GM12878 (cell line): ENCODE measurements at regions not wholly inside any gene's neighbourhood (a gene's known extent, or its start where the extent isn't known, plus 50 kb on each side); places are given as distances from the start of the nearest gene placed in this dataset.

Source experiments
- ATAC-seq: fragments of 200-7000 bp; cut with Tn5 transposase; 3 replicates; pipeline ENCODE4 v1.9.1; 2020; ENCODE audit warnings: mild to moderate bottlenecking, moderate library complexity
- BruUV-seq: library from RNA; stranded (reverse); fragments of 400-500 nt; replicated peaks from 2 replicates; lab custom pipeline; 2021; lab: Mats Ljungman, UMichigan
- CTCF ChIA-PET: fragments of 300-600 bp; sonication (Branson Sonifier 250); formaldehyde crosslinking; extraction: SDS; loops from one replicate; lab custom pipeline; 2021; ENCODE audit warnings: inconsistent platforms; lab: Yijun Ruan, JAX
- POLR2A ChIA-PET: fragments of 350-600 bp; formaldehyde crosslinking; extraction: SDS; loops from one replicate; lab custom pipeline; 2021; ENCODE audit warnings: inconsistent platforms; lab: Charles Lee
- RAD21 ChIA-PET: fragments of 300-600 bp; sonication (Branson Sonifier 250); formaldehyde crosslinking; loops from one replicate; lab custom pipeline; 2023; ENCODE audit warnings: antibody characterized with exemption; ENCODE audit not compliant: unreplicated experiment; lab: Charles Lee
- SMC1A ChIA-PET: fragments of 300-600 bp; sonication (Branson Sonifier 250); formaldehyde crosslinking; loops from one replicate; lab custom pipeline; 2023; ENCODE audit not compliant: unreplicated experiment, uncharacterized antibody; lab: Charles Lee
- DNase-seq: peaks from one replicate; pipeline ENCODE4 v3.0.0-alpha.2; 2011; ENCODE audit warnings: low read depth, low spot score
- FAIRE-seq: peaks from 3 replicates; lab custom pipeline; 2011; peaks lifted over from hg19 to GRCh38; lab: Jason Lieb, UNC
- H2AFZ ChIP-seq: 2 replicates; pipeline ENCODE4 v1.6.0; 2011; ENCODE audit warnings: low read depth, low read length, control low read depth; ENCODE audit not compliant: control insufficient read depth
- H3K27ac ChIP-seq: 2 replicates; pipeline ENCODE4 v1.5.1; 2011; ENCODE audit warnings: control low read depth; ENCODE audit not compliant: control insufficient read depth, insufficient read depth
- H3K27me3 ChIP-seq, 2 experiments: replicated peaks in 1 of 2; 2 replicates each; pipeline versions ENCODE4 v1.6.0 to v1.6.1; 2011; ENCODE audit warnings: low read length in 1 of 2; ENCODE audit not compliant: control insufficient read depth in 2 of 2, insufficient read depth in 2 of 2
- H3K36me3 ChIP-seq, 2 experiments: 2 replicates each; pipeline ENCODE4 v1.5.1; 2011; ENCODE audit warnings: low read length in 1 of 2; ENCODE audit not compliant: control insufficient read depth in 2 of 2, insufficient read depth in 2 of 2
- H3K4me1 ChIP-seq: 2 replicates; pipeline ENCODE4 v1.6.1; 2011; ENCODE audit warnings: mild to moderate bottlenecking, low read length, moderate library complexity, mixed read lengths; ENCODE audit not compliant: control insufficient read depth, insufficient read depth
- H3K4me2 ChIP-seq: 2 replicates; pipeline ENCODE4 v1.6.0; 2011; ENCODE audit warnings: control low read depth; ENCODE audit not compliant: control insufficient read depth, insufficient read depth
- H3K4me3 ChIP-seq: fragments of 200-600 bp; sonication (generic); 2 replicates; pipeline ENCODE4 v1.5.1; 2016
- H3K79me2 ChIP-seq: 2 replicates; pipeline ENCODE4 v1.6.0; 2011; ENCODE audit warnings: low read length; ENCODE audit not compliant: control insufficient read depth, insufficient read depth
- H3K9ac ChIP-seq: 2 replicates; pipeline ENCODE4 v1.8.0; 2011; ENCODE audit warnings: low read length, control low read depth, mixed read lengths; ENCODE audit not compliant: control insufficient read depth, insufficient read depth
- H3K9me3 ChIP-seq: replicated peaks from 3 replicates; pipeline ENCODE4 v1.5.1; 2011; ENCODE audit warnings: mild to moderate bottlenecking, low read length; ENCODE audit not compliant: control insufficient read depth, insufficient read depth
- H4K20me1 ChIP-seq: 2 replicates; pipeline ENCODE4 v1.6.0; 2011; ENCODE audit not compliant: control insufficient read depth, insufficient read depth
- CHD1 ChIP-seq: IDR thresholded peaks from 2 replicates; pipeline ENCODE4 v1.6.1; 2012; ENCODE audit warnings: low read depth, low read length, improper control_type of control experiment
- NFYA ChIP-seq: IDR thresholded peaks from 2 replicates; pipeline ENCODE4 v1.6.1; 2011; ENCODE audit warnings: low read depth, mild to moderate bottlenecking, low read length, improper control_type of control experiment, borderline replicate concordance
- SREBF2 ChIP-seq: IDR thresholded peaks from 2 replicates; pipeline ENCODE4 v1.6.1; 2012; ENCODE audit warnings: mild to moderate bottlenecking, low read length
- TAF1 ChIP-seq: IDR thresholded peaks from 2 replicates; pipeline ENCODE4 v1.6.1; 2011; ENCODE audit warnings: mild to moderate bottlenecking, low read depth, low read length, borderline replicate concordance
- TCF12 ChIP-seq: IDR thresholded peaks from 2 replicates; pipeline ENCODE4 v1.6.1; 2011; ENCODE audit warnings: low read depth, mild to moderate bottlenecking, low read length
- TCF7 ChIP-seq: IDR thresholded peaks from 2 replicates; pipeline ENCODE4 v1.6.1; 2014; ENCODE audit warnings: antibody characterized with exemption, borderline replicate concordance
- WGBS: methylation state at CpG from one replicate; pipeline ENCODE4 v1.1.6; 2016; ENCODE audit warnings: low lambda C conversion rate; ENCODE audit not compliant: insufficient replicate concordance, insufficient coverage; ENCODE audit errors: missing lambda C conversion rate; 5-methylcytosine and 5-hydroxymethylcytosine counted together
- in situ Hi-C: fragments of 300-500 bp; cut with MboI; formaldehyde crosslinking; loops from 9 replicates; pipeline ENCODE4 v1.14.3; 2018; ENCODE audit warnings: mixed read lengths
- intact Hi-C: fragments of 100-400 bp; cut with micrococcal nuclease; formaldehyde crosslinking; loops from one replicate; pipeline ENCODE4 v1.14.2; 2022; ENCODE audit not compliant: unreplicated experiment
- TF ChIP-seq, protein P1 (sequence below): fragments of 450-650 bp; IDR thresholded peaks from 2 replicates; pipeline ENCODE4 v1.6.1; 2017; ENCODE audit warnings: mild to moderate bottlenecking, moderate library complexity
- TF ChIP-seq, protein P2 (sequence below): IDR thresholded peaks from 2 replicates; pipeline ENCODE4 v1.6.1; 2011; ENCODE audit warnings: borderline replicate concordance, low read depth, mild to moderate bottlenecking, moderate library complexity, low read length; ENCODE audit not compliant: insufficient read depth, poor library complexity, severe bottlenecking
- TF ChIP-seq, protein P3 (sequence below): IDR thresholded peaks from 2 replicates; pipeline ENCODE4 v1.6.1; 2012; ENCODE audit warnings: low read depth, low read length, improper control_type of control experiment
- TF ChIP-seq, protein P4 (sequence below): fragments of 450-650 bp; formaldehyde crosslinking; IDR thresholded peaks from 2 replicates; pipeline ENCODE4 v1.4.0; 2020; ENCODE audit warnings: mild to moderate bottlenecking, moderate library complexity

DNA sequence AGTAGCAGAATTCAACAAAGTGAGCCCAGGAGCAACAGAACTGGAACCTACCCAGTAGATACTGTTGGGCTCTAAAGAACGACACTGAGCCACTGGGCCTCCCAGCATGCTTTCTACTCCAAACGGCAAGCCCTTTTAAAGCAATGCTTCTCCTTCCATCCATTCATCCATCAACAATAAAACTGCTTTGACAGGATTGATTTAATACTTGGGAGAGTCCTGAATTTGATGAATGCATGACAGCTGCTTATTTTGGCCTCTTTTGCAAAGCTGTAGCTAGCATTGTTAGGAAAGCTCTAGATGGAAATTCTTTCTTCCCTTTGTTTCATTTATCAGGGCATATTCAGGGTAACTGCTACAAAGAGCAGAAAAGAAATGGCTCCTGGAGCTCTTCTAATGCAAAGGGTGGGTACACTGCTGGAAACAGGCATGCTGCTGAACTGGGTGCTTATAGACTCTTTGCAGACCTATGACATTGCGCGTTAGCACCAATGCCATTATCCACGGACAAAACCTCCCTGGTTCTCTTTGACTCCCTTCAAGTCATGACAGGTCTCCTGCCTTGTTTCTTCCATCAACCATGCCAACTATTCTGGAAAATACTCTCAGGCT lies 138.4 kb upstream of the HNRNPA3 start:
- no peak overlapping the region for H3K27ac ChIP-seq
- no peak overlapping the region for H3K4me3 ChIP-seq
- H3K79me2 ChIP-seq = no peaks in the 10 kb centered on the region
- H2AFZ ChIP-seq = no peak overlapping the region
- no peaks in the 10 kb centered on the region for H3K27me3 ChIP-seq
- no peak for TF ChIP-seq TAF1
- TF ChIP-seq TCF7 = no peak
- no peak for TF ChIP-seq NFYA
- TF ChIP-seq CHD1 = no peak
- TF ChIP-seq, protein P1, sequence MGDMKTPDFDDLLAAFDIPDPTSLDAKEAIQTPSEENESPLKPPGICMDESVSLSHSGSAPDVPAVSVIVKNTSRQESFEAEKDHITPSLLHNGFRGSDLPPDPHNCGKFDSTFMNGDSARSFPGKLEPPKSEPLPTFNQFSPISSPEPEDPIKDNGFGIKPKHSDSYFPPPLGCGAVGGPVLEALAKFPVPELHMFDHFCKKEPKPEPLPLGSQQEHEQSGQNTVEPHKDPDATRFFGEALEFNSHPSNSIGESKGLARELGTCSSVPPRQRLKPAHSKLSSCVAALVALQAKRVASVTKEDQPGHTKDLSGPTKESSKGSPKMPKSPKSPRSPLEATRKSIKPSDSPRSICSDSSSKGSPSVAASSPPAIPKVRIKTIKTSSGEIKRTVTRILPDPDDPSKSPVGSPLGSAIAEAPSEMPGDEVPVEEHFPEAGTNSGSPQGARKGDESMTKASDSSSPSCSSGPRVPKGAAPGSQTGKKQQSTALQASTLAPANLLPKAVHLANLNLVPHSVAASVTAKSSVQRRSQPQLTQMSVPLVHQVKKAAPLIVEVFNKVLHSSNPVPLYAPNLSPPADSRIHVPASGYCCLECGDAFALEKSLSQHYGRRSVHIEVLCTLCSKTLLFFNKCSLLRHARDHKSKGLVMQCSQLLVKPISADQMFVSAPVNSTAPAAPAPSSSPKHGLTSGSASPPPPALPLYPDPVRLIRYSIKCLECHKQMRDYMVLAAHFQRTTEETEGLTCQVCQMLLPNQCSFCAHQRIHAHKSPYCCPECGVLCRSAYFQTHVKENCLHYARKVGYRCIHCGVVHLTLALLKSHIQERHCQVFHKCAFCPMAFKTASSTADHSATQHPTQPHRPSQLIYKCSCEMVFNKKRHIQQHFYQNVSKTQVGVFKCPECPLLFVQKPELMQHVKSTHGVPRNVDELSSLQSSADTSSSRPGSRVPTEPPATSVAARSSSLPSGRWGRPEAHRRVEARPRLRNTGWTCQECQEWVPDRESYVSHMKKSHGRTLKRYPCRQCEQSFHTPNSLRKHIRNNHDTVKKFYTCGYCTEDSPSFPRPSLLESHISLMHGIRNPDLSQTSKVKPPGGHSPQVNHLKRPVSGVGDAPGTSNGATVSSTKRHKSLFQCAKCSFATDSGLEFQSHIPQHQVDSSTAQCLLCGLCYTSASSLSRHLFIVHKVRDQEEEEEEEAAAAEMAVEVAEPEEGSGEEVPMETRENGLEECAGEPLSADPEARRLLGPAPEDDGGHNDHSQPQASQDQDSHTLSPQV = no peak
- TF ChIP-seq, protein P2, sequence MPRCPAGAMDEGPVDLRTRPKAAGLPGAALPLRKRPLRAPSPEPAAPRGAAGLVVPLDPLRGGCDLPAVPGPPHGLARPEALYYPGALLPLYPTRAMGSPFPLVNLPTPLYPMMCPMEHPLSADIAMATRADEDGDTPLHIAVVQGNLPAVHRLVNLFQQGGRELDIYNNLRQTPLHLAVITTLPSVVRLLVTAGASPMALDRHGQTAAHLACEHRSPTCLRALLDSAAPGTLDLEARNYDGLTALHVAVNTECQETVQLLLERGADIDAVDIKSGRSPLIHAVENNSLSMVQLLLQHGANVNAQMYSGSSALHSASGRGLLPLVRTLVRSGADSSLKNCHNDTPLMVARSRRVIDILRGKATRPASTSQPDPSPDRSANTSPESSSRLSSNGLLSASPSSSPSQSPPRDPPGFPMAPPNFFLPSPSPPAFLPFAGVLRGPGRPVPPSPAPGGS = no peak
- TF ChIP-seq SREBF2 = no peak
- TF ChIP-seq, protein P3, sequence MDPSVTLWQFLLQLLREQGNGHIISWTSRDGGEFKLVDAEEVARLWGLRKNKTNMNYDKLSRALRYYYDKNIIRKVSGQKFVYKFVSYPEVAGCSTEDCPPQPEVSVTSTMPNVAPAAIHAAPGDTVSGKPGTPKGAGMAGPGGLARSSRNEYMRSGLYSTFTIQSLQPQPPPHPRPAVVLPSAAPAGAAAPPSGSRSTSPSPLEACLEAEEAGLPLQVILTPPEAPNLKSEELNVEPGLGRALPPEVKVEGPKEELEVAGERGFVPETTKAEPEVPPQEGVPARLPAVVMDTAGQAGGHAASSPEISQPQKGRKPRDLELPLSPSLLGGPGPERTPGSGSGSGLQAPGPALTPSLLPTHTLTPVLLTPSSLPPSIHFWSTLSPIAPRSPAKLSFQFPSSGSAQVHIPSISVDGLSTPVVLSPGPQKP = no peak
- no peak for TF ChIP-seq TCF12
- TF ChIP-seq, protein P4, sequence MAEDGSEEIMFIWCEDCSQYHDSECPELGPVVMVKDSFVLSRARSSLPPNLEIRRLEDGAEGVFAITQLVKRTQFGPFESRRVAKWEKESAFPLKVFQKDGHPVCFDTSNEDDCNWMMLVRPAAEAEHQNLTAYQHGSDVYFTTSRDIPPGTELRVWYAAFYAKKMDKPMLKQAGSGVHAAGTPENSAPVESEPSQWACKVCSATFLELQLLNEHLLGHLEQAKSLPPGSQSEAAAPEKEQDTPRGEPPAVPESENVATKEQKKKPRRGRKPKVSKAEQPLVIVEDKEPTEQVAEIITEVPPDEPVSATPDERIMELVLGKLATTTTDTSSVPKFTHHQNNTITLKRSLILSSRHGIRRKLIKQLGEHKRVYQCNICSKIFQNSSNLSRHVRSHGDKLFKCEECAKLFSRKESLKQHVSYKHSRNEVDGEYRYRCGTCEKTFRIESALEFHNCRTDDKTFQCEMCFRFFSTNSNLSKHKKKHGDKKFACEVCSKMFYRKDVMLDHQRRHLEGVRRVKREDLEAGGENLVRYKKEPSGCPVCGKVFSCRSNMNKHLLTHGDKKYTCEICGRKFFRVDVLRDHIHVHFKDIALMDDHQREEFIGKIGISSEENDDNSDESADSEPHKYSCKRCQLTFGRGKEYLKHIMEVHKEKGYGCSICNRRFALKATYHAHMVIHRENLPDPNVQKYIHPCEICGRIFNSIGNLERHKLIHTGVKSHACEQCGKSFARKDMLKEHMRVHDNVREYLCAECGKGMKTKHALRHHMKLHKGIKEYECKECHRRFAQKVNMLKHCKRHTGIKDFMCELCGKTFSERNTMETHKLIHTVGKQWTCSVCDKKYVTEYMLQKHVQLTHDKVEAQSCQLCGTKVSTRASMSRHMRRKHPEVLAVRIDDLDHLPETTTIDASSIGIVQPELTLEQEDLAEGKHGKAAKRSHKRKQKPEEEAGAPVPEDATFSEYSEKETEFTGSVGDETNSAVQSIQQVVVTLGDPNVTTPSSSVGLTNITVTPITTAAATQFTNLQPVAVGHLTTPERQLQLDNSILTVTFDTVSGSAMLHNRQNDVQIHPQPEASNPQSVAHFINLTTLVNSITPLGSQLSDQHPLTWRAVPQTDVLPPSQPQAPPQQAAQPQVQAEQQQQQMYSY (CRISPR knock-in tag) = no peak
- no peaks in the 10 kb centered on the region for H4K20me1 ChIP-seq
- no peaks in the 10 kb centered on the region for H3K9me3 ChIP-seq
- CTCF ChIA-PET = interaction anchor here (2.1 kb wide), 1 partner anchor 35 kb away, joined by 6 read pairs; no protein-coding TSS in a partner anchor
- FAIRE-seq (no peak), DNase-seq (no peak), ATAC-seq (no peak)
- POLR2A ChIA-PET = interaction anchor here (0.7 kb wide), 1 partner anchor 133 kb away, joined by 3 read pairs; no protein-coding TSS in a partner anchor
- H3K9ac ChIP-seq = no peak overlapping the region
- in situ Hi-C loops = no loop called here
- SMC1A ChIA-PET = no interaction called here
- RAD21 ChIA-PET = no interaction called here
- H3K36me3 ChIP-seq = no peaks in the 10 kb centered on the region
- WGBS = 48% methylated on average over 5 of the region's 5 CpGs
- no peaks in the 10 kb centered on the region for H3K4me1 ChIP-seq
- no peak overlapping the region for H3K4me2 ChIP-seq
- BruUV-seq = no TSS peak
- intact Hi-C loops = no loop called here
